K562 (cell line): ENCODE measurements at regions not wholly inside any gene's neighbourhood (a gene's known extent, or its start where the extent isn't known, plus 50 kb on each side); places are given as distances from the start of the nearest gene placed in this dataset.

ENCODE experiments used
- EP300 ChIP-seq: IDR thresholded peaks from 2 replicates; pipeline ENCODE4 v1.6.1; 2012; ENCODE audit warnings: low read length, improper control_type of control experiment
- EZH2 ChIP-seq: IDR thresholded peaks from 2 replicates; pipeline ENCODE4 v1.6.1; 2012; ENCODE audit warnings: low read depth, mild to moderate bottlenecking, inconsistent platforms, low read length, borderline replicate concordance
- FOSL1 ChIP-seq: fragments of 200-800 bp; sonication (Bioruptor generic); conservative IDR thresholded peaks from 2 replicates; pipeline ENCODE4 v1.6.1; 2016; ENCODE audit warnings: missing genetic modification characterization, missing compliant biosample characterization
- POLR2A ChIP-seq: fragments of 450-650 bp; conservative IDR thresholded peaks from 2 replicates; pipeline ENCODE4 v1.6.1; 2016
- ZC3H11A ChIP-seq: IDR thresholded peaks from 2 replicates; pipeline ENCODE4 v1.6.1; 2012; ENCODE audit warnings: low read depth, low read length, improper control_type of control experiment
- TF ChIP-seq, protein P1 (sequence below), 3 experiments: IDR thresholded peaks in 2 of 3; conservative IDR thresholded peaks in 1 of 3; 2 replicates each; pipeline ENCODE4 v1.5.1; 2011 to 2012; ENCODE audit warnings: low read length in 3 of 3, mild to moderate bottlenecking in 3 of 3, control low read depth in 2 of 3, improper control_type of control experiment in 1 of 3, inconsistent platforms in 1 of 3, low read depth in 1 of 3, mixed read lengths in 1 of 3, moderate library complexity in 1 of 3; ENCODE audit not compliant: insufficient read depth in 2 of 3
- TF ChIP-seq, protein P2 (sequence below): fragments of 200-600 bp; sonication (generic); IDR thresholded peaks from one replicate; pipeline ENCODE4 v1.6.1; 2012; ENCODE audit warnings: mild to moderate bottlenecking, low read depth, low read length, inconsistent platforms
- TF ChIP-seq, protein P3 (sequence below), 2 experiments: fragments of 450-650 bp; formaldehyde crosslinking in 1 of 2; IDR thresholded peaks; 2 replicates each; pipeline versions ENCODE4 v1.4.0 to v1.6.1; 2014 to 2020; ENCODE audit warnings: mild to moderate bottlenecking in 2 of 2, borderline replicate concordance in 1 of 2, low read depth in 1 of 2

DNA sequence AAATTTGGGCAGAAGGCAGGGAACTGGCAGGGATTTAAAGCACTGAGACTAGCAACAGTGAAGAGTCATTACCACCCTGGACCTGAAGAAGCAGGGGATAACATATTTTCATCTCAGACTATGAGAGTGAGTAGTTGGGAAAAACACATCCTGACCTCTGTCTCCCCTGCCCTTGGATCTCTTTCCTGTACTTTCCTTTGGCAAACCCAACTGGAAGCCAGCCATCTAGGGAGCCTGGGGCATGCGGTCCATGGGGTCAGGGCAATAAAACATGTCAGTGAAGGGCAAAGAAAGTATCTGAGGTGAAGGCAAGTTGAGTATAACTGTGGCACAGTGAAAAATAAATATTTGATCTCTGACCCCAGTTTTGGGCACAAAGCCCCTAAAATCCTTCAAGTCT lies 698.2 kb downstream of the DOK5 start:
- TF ChIP-seq ZC3H11A (no peak), EZH2 (no peak), POLR2A (no peak), FOSL1 (no peak), EP300 (no peak)
- TF ChIP-seq, protein P1, sequence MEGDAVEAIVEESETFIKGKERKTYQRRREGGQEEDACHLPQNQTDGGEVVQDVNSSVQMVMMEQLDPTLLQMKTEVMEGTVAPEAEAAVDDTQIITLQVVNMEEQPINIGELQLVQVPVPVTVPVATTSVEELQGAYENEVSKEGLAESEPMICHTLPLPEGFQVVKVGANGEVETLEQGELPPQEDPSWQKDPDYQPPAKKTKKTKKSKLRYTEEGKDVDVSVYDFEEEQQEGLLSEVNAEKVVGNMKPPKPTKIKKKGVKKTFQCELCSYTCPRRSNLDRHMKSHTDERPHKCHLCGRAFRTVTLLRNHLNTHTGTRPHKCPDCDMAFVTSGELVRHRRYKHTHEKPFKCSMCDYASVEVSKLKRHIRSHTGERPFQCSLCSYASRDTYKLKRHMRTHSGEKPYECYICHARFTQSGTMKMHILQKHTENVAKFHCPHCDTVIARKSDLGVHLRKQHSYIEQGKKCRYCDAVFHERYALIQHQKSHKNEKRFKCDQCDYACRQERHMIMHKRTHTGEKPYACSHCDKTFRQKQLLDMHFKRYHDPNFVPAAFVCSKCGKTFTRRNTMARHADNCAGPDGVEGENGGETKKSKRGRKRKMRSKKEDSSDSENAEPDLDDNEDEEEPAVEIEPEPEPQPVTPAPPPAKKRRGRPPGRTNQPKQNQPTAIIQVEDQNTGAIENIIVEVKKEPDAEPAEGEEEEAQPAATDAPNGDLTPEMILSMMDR (IDR thresholded peaks at IDR 0.05 in 2 of 3, conservative IDR thresholded peaks at IDR 0.05 in 1 of 3; ENCODE audit: insufficient read depth in 2 of 3, low read depth in 1 of 3, low read length in 3 of 3) = no peak
- TF ChIP-seq, protein P2, sequence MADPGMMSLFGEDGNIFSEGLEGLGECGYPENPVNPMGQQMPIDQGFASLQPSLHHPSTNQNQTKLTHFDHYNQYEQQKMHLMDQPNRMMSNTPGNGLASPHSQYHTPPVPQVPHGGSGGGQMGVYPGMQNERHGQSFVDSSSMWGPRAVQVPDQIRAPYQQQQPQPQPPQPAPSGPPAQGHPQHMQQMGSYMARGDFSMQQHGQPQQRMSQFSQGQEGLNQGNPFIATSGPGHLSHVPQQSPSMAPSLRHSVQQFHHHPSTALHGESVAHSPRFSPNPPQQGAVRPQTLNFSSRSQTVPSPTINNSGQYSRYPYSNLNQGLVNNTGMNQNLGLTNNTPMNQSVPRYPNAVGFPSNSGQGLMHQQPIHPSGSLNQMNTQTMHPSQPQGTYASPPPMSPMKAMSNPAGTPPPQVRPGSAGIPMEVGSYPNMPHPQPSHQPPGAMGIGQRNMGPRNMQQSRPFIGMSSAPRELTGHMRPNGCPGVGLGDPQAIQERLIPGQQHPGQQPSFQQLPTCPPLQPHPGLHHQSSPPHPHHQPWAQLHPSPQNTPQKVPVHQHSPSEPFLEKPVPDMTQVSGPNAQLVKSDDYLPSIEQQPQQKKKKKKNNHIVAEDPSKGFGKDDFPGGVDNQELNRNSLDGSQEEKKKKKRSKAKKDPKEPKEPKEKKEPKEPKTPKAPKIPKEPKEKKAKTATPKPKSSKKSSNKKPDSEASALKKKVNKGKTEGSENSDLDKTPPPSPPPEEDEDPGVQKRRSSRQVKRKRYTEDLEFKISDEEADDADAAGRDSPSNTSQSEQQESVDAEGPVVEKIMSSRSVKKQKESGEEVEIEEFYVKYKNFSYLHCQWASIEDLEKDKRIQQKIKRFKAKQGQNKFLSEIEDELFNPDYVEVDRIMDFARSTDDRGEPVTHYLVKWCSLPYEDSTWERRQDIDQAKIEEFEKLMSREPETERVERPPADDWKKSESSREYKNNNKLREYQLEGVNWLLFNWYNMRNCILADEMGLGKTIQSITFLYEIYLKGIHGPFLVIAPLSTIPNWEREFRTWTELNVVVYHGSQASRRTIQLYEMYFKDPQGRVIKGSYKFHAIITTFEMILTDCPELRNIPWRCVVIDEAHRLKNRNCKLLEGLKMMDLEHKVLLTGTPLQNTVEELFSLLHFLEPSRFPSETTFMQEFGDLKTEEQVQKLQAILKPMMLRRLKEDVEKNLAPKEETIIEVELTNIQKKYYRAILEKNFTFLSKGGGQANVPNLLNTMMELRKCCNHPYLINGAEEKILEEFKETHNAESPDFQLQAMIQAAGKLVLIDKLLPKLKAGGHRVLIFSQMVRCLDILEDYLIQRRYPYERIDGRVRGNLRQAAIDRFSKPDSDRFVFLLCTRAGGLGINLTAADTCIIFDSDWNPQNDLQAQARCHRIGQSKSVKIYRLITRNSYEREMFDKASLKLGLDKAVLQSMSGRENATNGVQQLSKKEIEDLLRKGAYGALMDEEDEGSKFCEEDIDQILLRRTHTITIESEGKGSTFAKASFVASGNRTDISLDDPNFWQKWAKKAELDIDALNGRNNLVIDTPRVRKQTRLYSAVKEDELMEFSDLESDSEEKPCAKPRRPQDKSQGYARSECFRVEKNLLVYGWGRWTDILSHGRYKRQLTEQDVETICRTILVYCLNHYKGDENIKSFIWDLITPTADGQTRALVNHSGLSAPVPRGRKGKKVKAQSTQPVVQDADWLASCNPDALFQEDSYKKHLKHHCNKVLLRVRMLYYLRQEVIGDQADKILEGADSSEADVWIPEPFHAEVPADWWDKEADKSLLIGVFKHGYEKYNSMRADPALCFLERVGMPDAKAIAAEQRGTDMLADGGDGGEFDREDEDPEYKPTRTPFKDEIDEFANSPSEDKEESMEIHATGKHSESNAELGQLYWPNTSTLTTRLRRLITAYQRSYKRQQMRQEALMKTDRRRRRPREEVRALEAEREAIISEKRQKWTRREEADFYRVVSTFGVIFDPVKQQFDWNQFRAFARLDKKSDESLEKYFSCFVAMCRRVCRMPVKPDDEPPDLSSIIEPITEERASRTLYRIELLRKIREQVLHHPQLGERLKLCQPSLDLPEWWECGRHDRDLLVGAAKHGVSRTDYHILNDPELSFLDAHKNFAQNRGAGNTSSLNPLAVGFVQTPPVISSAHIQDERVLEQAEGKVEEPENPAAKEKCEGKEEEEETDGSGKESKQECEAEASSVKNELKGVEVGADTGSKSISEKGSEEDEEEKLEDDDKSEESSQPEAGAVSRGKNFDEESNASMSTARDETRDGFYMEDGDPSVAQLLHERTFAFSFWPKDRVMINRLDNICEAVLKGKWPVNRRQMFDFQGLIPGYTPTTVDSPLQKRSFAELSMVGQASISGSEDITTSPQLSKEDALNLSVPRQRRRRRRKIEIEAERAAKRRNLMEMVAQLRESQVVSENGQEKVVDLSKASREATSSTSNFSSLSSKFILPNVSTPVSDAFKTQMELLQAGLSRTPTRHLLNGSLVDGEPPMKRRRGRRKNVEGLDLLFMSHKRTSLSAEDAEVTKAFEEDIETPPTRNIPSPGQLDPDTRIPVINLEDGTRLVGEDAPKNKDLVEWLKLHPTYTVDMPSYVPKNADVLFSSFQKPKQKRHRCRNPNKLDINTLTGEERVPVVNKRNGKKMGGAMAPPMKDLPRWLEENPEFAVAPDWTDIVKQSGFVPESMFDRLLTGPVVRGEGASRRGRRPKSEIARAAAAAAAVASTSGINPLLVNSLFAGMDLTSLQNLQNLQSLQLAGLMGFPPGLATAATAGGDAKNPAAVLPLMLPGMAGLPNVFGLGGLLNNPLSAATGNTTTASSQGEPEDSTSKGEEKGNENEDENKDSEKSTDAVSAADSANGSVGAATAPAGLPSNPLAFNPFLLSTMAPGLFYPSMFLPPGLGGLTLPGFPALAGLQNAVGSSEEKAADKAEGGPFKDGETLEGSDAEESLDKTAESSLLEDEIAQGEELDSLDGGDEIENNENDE = no peak
- TF ChIP-seq, protein P3, sequence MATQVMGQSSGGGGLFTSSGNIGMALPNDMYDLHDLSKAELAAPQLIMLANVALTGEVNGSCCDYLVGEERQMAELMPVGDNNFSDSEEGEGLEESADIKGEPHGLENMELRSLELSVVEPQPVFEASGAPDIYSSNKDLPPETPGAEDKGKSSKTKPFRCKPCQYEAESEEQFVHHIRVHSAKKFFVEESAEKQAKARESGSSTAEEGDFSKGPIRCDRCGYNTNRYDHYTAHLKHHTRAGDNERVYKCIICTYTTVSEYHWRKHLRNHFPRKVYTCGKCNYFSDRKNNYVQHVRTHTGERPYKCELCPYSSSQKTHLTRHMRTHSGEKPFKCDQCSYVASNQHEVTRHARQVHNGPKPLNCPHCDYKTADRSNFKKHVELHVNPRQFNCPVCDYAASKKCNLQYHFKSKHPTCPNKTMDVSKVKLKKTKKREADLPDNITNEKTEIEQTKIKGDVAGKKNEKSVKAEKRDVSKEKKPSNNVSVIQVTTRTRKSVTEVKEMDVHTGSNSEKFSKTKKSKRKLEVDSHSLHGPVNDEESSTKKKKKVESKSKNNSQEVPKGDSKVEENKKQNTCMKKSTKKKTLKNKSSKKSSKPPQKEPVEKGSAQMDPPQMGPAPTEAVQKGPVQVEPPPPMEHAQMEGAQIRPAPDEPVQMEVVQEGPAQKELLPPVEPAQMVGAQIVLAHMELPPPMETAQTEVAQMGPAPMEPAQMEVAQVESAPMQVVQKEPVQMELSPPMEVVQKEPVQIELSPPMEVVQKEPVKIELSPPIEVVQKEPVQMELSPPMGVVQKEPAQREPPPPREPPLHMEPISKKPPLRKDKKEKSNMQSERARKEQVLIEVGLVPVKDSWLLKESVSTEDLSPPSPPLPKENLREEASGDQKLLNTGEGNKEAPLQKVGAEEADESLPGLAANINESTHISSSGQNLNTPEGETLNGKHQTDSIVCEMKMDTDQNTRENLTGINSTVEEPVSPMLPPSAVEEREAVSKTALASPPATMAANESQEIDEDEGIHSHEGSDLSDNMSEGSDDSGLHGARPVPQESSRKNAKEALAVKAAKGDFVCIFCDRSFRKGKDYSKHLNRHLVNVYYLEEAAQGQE (IDR thresholded peaks at IDR 0.05; ENCODE audit: borderline replicate concordance) = no peak
- TF ChIP-seq, protein P3 (CRISPR knock-in tag; IDR thresholded peaks at IDR 0.05; ENCODE audit: low read depth) = no peak
